Bronchial epithelial cell (primary cell): ENCODE measurements at regions not wholly inside any gene's neighbourhood (a gene's known extent, or its start where the extent isn't known, plus 50 kb on each side); places are given as distances from the start of the nearest gene placed in this dataset.
"Not testable (repeated sequence)": the region's sequence is repeated elsewhere in the genome, so short reads cannot be mapped to it uniquely, and the experiment has no call there.

ENCODE experiments used
- DNase-seq: peaks from one replicate; pipeline ENCODE4 v3.0.0-alpha.2; 2010; ENCODE audit warnings: low read depth
- FAIRE-seq: peaks from 2 replicates; lab custom pipeline; 2011; peaks lifted over from hg19 to GRCh38; lab: Jason Lieb, UNC
- H3K27me3 ChIP-seq: 2 replicates; pipeline ENCODE4 v1.5.1; 2011; ENCODE audit warnings: low read length; ENCODE audit not compliant: control insufficient read depth, insufficient read depth
- H3K36me3 ChIP-seq: 2 replicates; pipeline ENCODE4 v1.5.1; 2011; ENCODE audit warnings: low read length; ENCODE audit not compliant: control insufficient read depth, insufficient read depth
- H3K4me3 ChIP-seq: 2 replicates; pipeline ENCODE4 v1.5.1; 2011; ENCODE audit warnings: mild to moderate bottlenecking, low read depth, low read length, control low read depth
- TF ChIP-seq, protein P1 (sequence below): IDR thresholded peaks from 2 replicates; pipeline ENCODE4 v1.5.1; 2011; ENCODE audit warnings: mild to moderate bottlenecking, moderate library complexity, low read length, control low read depth, inconsistent platforms; ENCODE audit not compliant: insufficient read depth, severe bottlenecking

DNA sequence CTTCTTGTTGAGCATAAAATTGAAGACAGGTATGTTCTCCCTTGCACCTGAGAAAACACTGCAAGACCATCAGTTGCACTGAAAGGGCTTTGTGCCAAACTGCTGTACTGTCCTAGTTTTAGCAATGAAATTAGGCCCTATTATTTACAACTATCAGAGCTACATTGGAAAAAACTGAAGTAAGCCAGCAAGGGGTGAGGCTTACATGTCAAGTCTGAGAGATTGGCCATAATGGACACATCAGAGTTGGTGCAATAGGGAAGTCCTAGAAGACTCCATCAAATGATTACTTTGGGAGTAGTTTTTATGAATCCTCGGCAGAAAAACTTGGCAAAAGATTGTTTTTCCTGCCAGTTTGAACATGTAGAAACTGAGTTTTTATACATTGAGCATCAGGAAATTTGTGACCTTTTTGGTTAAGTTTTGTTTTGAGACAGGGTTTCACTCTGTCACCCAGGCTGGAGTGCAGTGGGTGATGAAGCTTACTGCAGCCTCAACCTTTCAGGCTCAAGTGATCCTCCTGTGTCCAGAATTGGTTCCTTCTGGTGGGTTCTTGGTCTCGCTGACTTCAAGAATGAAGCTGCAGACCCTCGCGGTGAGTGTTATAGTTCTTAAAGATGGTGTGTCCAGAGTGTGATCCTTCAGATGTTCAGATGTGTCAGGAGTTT, 160.1 kb upstream of the BANK1 start:
- FAIRE-seq: no peak
- Histone ChIP-seq H3K27me3 (no peaks in the 10 kb centered on the region), H3K36me3 (no peaks in the 10 kb centered on the region), H3K4me3 (no peak overlapping the region)
- TF ChIP-seq, protein P1, sequence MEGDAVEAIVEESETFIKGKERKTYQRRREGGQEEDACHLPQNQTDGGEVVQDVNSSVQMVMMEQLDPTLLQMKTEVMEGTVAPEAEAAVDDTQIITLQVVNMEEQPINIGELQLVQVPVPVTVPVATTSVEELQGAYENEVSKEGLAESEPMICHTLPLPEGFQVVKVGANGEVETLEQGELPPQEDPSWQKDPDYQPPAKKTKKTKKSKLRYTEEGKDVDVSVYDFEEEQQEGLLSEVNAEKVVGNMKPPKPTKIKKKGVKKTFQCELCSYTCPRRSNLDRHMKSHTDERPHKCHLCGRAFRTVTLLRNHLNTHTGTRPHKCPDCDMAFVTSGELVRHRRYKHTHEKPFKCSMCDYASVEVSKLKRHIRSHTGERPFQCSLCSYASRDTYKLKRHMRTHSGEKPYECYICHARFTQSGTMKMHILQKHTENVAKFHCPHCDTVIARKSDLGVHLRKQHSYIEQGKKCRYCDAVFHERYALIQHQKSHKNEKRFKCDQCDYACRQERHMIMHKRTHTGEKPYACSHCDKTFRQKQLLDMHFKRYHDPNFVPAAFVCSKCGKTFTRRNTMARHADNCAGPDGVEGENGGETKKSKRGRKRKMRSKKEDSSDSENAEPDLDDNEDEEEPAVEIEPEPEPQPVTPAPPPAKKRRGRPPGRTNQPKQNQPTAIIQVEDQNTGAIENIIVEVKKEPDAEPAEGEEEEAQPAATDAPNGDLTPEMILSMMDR: no peak
- no peak for DNase-seq

GRCh38 chr4:101621120-101621519, 169.4 kb upstream of the BANK1 start:
- FAIRE-seq (no peak), DNase-seq (no peak)
- H3K4me3 ChIP-seq: no peak overlapping the region
- no peaks in the 10 kb centered on the region for H3K27me3 ChIP-seq
- H3K36me3 ChIP-seq: no peaks in the 10 kb centered on the region
- TF ChIP-seq, protein P1: no peak

DNA sequence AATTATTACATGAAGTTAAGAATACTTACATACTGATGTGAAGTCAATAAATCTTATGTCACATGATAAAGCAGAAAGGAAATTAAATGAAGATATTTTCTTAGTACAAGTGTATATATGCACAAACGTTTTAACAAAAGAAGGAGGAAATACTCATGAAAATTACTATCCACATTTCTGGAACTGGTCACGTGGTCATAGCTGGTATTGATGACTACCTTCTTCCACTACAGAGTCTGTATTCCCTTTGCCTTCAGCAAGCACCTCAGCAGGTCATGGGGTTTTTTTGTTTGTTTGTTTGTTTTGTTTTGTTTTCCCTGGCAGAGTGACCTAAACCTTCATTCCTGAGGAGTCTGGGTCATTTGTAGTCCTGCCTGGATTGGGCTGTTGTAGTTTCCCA, 174.9 kb upstream of the BANK1 start:
- DNase-seq: no peak
- Histone ChIP-seq H3K36me3 (no peaks in the 10 kb centered on the region), H3K4me3 (no peak overlapping the region), H3K27me3 (no peaks in the 10 kb centered on the region)
- FAIRE-seq: no peak
- TF ChIP-seq, protein P1: no peak

DNA sequence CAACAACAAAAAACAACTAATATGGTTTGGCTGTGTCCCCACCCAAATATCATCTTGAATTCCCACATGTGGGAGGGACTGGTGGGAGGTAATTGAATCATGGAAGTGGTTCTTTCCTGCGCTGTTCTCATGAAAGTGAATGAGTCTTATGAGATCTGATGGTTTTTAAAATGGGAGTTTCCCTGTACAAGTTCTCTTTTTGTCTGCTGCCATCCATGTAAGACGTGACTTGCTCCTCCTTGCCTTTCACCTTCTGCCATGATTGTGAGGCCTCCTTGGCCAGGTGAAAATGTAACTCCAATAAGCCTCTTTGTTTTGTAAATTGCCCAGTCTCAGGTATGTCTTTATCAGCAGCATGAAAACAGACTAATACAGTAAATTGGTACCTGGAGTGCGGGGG, 183.5 kb upstream of the BANK1 start:
- H3K4me3 ChIP-seq, FAIRE-seq, H3K36me3 ChIP-seq, H3K27me3 ChIP-seq, DNase-seq: not testable (repeated sequence)

- no peaks in the 10 kb centered on the region for H3K27me3 ChIP-seq
- TF ChIP-seq, protein P1: no peak
- DNase-seq (no peak), FAIRE-seq (no peak)
- H3K36me3 ChIP-seq: no peaks in the 10 kb centered on the region
- H3K4me3 ChIP-seq: no peak overlapping the region
Measured at GRCh38 chr4:101604976-101605375, 185.6 kb upstream of the BANK1 start.

DNA sequence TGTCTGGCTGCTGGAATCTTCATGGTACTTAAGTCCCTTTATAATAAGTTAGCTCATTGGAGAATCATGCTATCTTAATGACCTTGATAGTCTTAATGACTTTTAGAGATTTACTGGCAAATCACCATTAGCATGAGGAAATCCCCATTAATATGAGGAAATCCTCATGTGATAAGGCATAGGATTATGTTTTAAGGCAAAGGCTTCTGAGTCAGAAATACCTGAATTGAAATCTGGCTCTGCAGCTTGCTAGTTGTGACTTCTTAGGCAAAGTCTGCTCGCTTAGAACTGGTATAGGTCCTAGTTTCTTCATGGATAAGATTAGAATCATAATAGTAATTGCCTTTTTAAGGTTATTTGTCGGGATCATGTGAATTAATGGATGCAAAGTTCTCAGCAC, 190.2 kb upstream of the BANK1 start:
- no peaks in the 10 kb centered on the region for H3K36me3 ChIP-seq
- DNase-seq: peak; percentile 76
- no peaks in the 10 kb centered on the region for H3K27me3 ChIP-seq
- FAIRE-seq: no peak
- TF ChIP-seq, protein P1: no peak
- H3K4me3 ChIP-seq: no peak overlapping the region
